ENCODE measurements at regions not wholly inside any gene's neighbourhood (a gene's known extent, or its start where the extent isn't known, plus 50 kb on each side); places are given as distances from the start of the nearest gene placed in this dataset.
"Not testable (repeated sequence)": the region's sequence is repeated elsewhere in the genome, so short reads cannot be mapped to it uniquely, and the experiment has no call there.

- H3K4me3 ChIP-seq; H3K4me1 ChIP-seq; DNase-seq; H3K27me3 ChIP-seq; H3K36me3 ChIP-seq (ENCODE audit: low read depth, missing control alignments); H3K9me3 ChIP-seq; intact Hi-C loops (cut with DNase I; ENCODE audit: low total_unique reads); H3K27ac ChIP-seq: not testable (repeated sequence)
- WGBS, 2 donors, result 90 to 97% methylated on average over 2 to 6 of the region's 6 CpGs
Observed at GRCh38 chr3:195999176-195999575, 82.7 kb downstream of the TFRC start.

GRCh38 chr3:195996314-195996713 lies 85.6 kb downstream of the TFRC start:
- H3K4me1 ChIP-seq; H3K27ac ChIP-seq; H3K27me3 ChIP-seq; DNase-seq; H3K9me3 ChIP-seq; intact Hi-C loops (cut with DNase I; ENCODE audit: low total_unique reads); H3K4me3 ChIP-seq; H3K36me3 ChIP-seq (ENCODE audit: low read depth, missing control alignments): not testable (repeated sequence)
- WGBS, 2 donors, result 83% methylated on average over 9 to 11 of the region's 18 CpGs

- H3K4me3 ChIP-seq; H3K27me3 ChIP-seq; intact Hi-C loops (cut with DNase I; ENCODE audit: low total_unique reads); H3K27ac ChIP-seq; H3K4me1 ChIP-seq; H3K9me3 ChIP-seq; H3K36me3 ChIP-seq (ENCODE audit: low read depth, missing control alignments): not testable (repeated sequence)
- DNase-seq, result peak; percentile 69
- peak in 2 of 3 experiments; percentile 12 to 16 for TF ChIP-seq CTCF (IDR thresholded peaks at IDR 0.05)
- WGBS, 2 donors, result 37 to 58% methylated on average over 8 to 10 of the region's 14 CpGs
Observed at GRCh38 chr3:195994343-195994742, 86.0 kb upstream of the TNK2 start.

GRCh38 chr3:195993671-195994070 lies 85.3 kb upstream of the TNK2 start:
- intact Hi-C loops (cut with DNase I; ENCODE audit: low total_unique reads); H3K27me3 ChIP-seq; H3K4me3 ChIP-seq: not testable (repeated sequence)

GRCh38 chr3:195992956-195993595 lies 84.7 kb upstream of the TNK2 start:
- WGBS, 2 donors, result 92 to 96% methylated on average over 14 to 19 of the region's 20 CpGs
- intact Hi-C loops (cut with DNase I; ENCODE audit: low total_unique reads), result not testable (repeated sequence)

More at GRCh38 chr3:195993671-195994070, 85.3 kb upstream of the TNK2 start:
- H3K27ac ChIP-seq; H3K4me1 ChIP-seq; DNase-seq; H3K36me3 ChIP-seq (ENCODE audit: low read depth, missing control alignments); H3K9me3 ChIP-seq: not testable (repeated sequence)
- WGBS, 2 donors, result 90 to 97% methylated on average over 9 to 11 of the region's 11 CpGs

GRCh38 chr3:195991986-195992385 lies 83.6 kb upstream of the TNK2 start:
- H3K9me3 ChIP-seq; H3K27ac ChIP-seq; H3K27me3 ChIP-seq; DNase-seq; H3K4me1 ChIP-seq; H3K36me3 ChIP-seq (ENCODE audit: low read depth, missing control alignments); H3K4me3 ChIP-seq; intact Hi-C loops (cut with DNase I; ENCODE audit: low total_unique reads): not testable (repeated sequence)
- WGBS, 2 donors, result 62 to 74% methylated on average over 7 to 11 of the region's 12 CpGs

More at GRCh38 chr3:195992956-195993595, 84.7 kb upstream of the TNK2 start:
- DNase-seq; H3K36me3 ChIP-seq (ENCODE audit: low read depth, missing control alignments); H3K4me1 ChIP-seq; H3K9me3 ChIP-seq; H3K27me3 ChIP-seq; H3K4me3 ChIP-seq; H3K27ac ChIP-seq: not testable (repeated sequence)

- H3K4me3 ChIP-seq; H3K36me3 ChIP-seq (ENCODE audit: low read depth, missing control alignments); H3K27me3 ChIP-seq; H3K9me3 ChIP-seq; intact Hi-C loops (cut with DNase I; ENCODE audit: low total_unique reads); H3K27ac ChIP-seq; H3K4me1 ChIP-seq; DNase-seq: not testable (repeated sequence)
- 58 to 62% methylated on average over 12 of the region's 12 CpGs for WGBS, 2 donors
Observed at GRCh38 chr3:195991243-195991642, 82.9 kb upstream of the TNK2 start.

GRCh38 chr3:195990841-195991174 lies 82.5 kb upstream of the TNK2 start:
- H3K9me3 ChIP-seq; H3K27me3 ChIP-seq; intact Hi-C loops (cut with DNase I; ENCODE audit: low total_unique reads); H3K36me3 ChIP-seq (ENCODE audit: low read depth, missing control alignments); DNase-seq; H3K4me1 ChIP-seq: not testable (repeated sequence)
- H3K4me3 ChIP-seq, result peak overlapping the region; percentile 70
- 27 to 28% methylated on average over 7 of the region's 7 CpGs for WGBS, 2 donors
- peak overlapping the region; percentile 57 to 89 for H3K27ac ChIP-seq
